Fibroblast of mammary gland (primary cell): ENCODE measurements at regions not wholly inside any gene's neighbourhood (a gene's known extent, or its start where the extent isn't known, plus 50 kb on each side); places are given as distances from the start of the nearest gene placed in this dataset.
"Not testable (repeated sequence)": the region's sequence is repeated elsewhere in the genome, so short reads cannot be mapped to it uniquely, and the experiment has no call there.

ENCODE experiments used
- DNase-seq: peaks from one replicate; pipeline ENCODE4 v3.0.0-alpha.2; 2010; ENCODE audit warnings: low read depth
- H3K4me3 ChIP-seq: 2 replicates; pipeline ENCODE4 v1.5.1; 2011; ENCODE audit warnings: low read depth, mild to moderate bottlenecking, low read length, moderate library complexity; ENCODE audit not compliant: control insufficient read depth
- TF ChIP-seq, protein P1 (sequence below): conservative IDR thresholded peaks from 2 replicates; pipeline ENCODE4 v1.5.1; 2011; ENCODE audit warnings: low read depth, low read length, inconsistent platforms; ENCODE audit not compliant: control insufficient read depth, insufficient read depth

DNA sequence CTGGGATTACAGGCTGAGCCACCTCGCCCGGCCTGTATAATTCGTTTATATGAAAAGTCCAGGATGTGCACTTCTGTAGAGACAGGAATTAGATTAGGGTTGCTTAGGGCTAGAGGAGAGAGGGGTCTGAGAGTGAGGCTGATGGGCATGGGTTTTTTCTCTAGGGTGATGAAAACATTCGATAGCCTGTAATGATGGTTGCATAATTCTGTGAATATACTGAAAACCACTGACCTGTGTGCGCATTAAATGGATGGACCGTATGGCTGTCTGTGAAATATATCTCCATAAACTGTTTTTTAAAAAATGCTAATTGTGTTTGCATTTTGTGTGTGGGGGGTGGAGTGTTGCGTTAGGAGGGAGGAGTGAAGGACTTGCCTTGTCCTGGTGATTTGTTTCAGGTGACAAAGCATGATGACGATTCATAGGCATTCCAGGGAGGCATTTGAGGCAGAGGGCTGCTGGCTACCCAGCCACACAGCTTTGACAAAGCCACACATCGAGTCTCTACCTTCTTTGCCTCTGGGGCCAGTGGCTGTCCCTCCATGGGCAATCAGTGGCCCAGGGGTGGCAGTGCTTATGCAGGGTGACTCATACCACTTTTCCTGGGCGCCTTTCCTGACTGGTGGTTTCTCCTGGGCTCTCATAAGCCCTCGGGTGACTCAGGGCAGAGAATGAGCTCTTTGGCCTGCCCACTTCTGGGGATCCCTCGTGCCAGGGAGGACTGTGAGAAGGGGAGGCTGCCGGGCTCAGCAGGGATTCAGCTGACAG is 148.5 kb upstream of the WSCD1 start:
- no peak for DNase-seq
- H3K4me3 ChIP-seq: no peak overlapping the region
- TF ChIP-seq, protein P1, sequence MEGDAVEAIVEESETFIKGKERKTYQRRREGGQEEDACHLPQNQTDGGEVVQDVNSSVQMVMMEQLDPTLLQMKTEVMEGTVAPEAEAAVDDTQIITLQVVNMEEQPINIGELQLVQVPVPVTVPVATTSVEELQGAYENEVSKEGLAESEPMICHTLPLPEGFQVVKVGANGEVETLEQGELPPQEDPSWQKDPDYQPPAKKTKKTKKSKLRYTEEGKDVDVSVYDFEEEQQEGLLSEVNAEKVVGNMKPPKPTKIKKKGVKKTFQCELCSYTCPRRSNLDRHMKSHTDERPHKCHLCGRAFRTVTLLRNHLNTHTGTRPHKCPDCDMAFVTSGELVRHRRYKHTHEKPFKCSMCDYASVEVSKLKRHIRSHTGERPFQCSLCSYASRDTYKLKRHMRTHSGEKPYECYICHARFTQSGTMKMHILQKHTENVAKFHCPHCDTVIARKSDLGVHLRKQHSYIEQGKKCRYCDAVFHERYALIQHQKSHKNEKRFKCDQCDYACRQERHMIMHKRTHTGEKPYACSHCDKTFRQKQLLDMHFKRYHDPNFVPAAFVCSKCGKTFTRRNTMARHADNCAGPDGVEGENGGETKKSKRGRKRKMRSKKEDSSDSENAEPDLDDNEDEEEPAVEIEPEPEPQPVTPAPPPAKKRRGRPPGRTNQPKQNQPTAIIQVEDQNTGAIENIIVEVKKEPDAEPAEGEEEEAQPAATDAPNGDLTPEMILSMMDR: no peak

DNA sequence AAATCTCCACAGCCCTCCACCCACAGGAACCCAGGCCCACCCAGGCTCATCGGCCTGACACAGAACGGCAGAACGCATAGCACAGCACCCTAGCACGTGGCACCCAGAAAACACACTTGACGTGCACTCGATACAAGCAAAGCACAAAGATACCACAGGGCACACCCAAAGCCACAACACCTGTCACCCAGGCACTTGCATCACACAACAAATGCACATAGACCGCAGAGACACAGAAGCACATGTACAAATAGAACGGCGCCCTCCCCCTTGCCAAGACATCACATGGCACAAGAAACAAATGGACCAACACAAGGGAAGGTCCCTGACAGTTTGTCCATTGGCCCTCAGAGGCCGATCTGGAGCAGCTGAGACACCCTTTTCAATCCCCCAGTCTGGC is 147.7 kb upstream of the WSCD1 start:
- no peak for DNase-seq
- TF ChIP-seq, protein P1: no peak
- no peak overlapping the region for H3K4me3 ChIP-seq

GRCh38 chr17:5929721-5930120 is 140.5 kb upstream of the WSCD1 start:
- DNase-seq: no peak
- TF ChIP-seq, protein P1: no peak
- H3K4me3 ChIP-seq: no peak overlapping the region

DNA sequence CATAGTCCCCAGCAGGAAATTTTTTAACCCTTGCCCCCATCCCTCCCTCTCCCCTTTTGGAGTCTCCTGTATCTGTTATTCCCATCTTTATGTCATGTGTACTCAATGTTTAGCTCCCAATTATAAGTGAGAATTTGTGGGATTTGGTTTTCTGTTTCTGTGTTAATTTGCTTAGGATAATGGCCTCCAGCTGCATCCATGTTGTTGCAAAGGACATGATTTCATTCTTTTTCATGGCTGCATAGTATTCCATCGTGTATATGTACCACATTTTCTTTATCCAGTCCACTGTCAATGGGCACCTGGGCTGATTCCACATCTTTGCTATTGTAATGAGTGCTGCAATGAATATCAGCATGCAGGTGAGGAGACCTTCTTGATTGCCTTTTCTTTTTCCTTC is 139.6 kb upstream of the WSCD1 start:
- H3K4me3 ChIP-seq, DNase-seq: not testable (repeated sequence)

DNA sequence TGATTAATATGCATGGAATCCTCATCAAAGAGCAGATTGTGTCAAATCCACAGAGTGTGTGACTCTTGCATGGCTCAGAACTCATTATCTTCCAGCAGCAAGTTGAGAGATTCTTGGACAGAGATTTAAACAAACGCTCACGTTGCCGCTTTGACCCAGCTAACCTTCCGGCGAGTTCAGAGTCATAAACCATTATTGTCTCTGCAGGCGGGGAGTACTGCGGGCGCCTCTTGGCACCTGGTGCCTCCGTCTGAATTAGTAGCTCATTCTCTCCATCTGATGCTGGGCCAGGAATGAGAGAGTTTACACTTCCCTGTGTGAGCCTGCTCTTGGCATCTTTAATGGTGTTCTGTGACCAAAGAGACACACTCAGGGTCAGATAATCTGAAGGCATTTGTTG is 138.6 kb upstream of the WSCD1 start:
- DNase-seq: no peak
- TF ChIP-seq, protein P1: no peak
- no peak overlapping the region for H3K4me3 ChIP-seq

DNA sequence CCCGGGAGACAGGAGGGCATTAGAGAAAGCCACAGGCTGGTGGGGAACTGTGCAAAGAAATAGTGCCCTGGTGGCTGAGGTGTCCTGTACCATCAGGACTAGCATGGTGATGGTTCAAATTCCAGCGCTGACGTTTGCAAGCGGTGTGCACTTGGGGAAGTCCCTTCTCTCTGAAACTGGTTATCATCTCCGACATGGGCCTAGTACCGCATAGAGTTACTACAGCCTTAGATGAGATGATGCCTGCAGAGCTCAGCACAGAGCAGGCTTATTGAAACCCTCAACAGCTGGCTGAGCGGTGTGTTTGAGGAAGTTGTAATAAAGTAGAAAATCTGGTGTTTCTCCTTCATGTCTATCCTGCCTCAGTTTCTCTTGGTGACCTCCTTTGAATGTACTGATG is 136.7 kb upstream of the WSCD1 start:
- TF ChIP-seq, protein P1: no peak
- DNase-seq: no peak
- H3K4me3 ChIP-seq: no peak overlapping the region

DNA sequence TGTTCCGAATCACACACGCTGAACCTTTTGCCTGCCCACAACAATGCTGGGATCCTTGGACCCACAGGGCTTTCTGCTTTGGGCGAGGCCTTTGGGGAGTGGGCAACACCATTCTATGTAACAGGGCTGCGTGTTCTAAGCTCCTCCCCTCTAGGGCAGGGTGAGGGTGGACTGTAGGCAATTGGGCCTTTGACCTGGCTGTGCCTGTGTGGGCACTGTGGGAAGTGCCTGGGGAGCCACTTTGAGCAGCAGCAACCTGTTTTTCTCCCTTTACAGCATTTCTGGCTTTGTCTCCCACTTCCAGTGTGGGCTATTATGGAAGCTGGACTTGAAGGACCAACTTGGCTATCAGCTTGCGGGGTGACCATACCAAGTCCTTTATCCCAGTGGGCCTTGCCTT is 128.9 kb upstream of the WSCD1 start:
- H3K4me3 ChIP-seq: no peak overlapping the region
- no peak for DNase-seq
- TF ChIP-seq, protein P1: no peak
